GM12878 (cell line): ENCODE measurements at regions not wholly inside any gene's neighbourhood (a gene's known extent, or its start where the extent isn't known, plus 50 kb on each side); places are given as distances from the start of the nearest gene placed in this dataset.

Source experiments
- KLF5 ChIP-seq: fragments of 450-650 bp; IDR thresholded peaks from 2 replicates; pipeline ENCODE4 v1.6.1; 2014; ENCODE audit warnings: mild to moderate bottlenecking; ENCODE audit not compliant: partially characterized antibody
- MAX ChIP-seq: IDR thresholded peaks from 2 replicates; pipeline ENCODE4 v1.6.1; 2012; ENCODE audit warnings: low read depth, low read length, improper control_type of control experiment
- MEF2B ChIP-seq: fragments of 450-650 bp; IDR thresholded peaks from 2 replicates; pipeline ENCODE4 v1.6.1; 2018; ENCODE audit warnings: mild to moderate bottlenecking, moderate library complexity; ENCODE audit not compliant: partially characterized antibody, poor library complexity, severe bottlenecking
- RB1 ChIP-seq: fragments of 450-650 bp; formaldehyde crosslinking; IDR thresholded peaks from 2 replicates; pipeline ENCODE4 v1.6.1; 2017; ENCODE audit warnings: mild to moderate bottlenecking, borderline replicate concordance
- SMAD1 ChIP-seq: fragments of 450-650 bp; IDR thresholded peaks from 2 replicates; pipeline ENCODE4 v1.6.1; 2018; ENCODE audit warnings: mild to moderate bottlenecking, low read depth; ENCODE audit not compliant: partially characterized antibody
- TARDBP ChIP-seq: IDR thresholded peaks from 2 replicates; pipeline ENCODE4 v1.6.1; 2016; ENCODE audit warnings: borderline replicate concordance
- TF ChIP-seq, protein P1 (sequence below): IDR thresholded peaks from 2 replicates; pipeline ENCODE4 v1.6.1; 2011; ENCODE audit warnings: low read depth, mild to moderate bottlenecking, low read length, moderate library complexity, borderline replicate concordance; ENCODE audit errors: extremely low read depth
- TF ChIP-seq, protein P2 (sequence below): fragments of 450-650 bp; IDR thresholded peaks from 2 replicates; pipeline ENCODE4 v1.6.1; 2017; ENCODE audit warnings: mild to moderate bottlenecking, moderate library complexity

DNA sequence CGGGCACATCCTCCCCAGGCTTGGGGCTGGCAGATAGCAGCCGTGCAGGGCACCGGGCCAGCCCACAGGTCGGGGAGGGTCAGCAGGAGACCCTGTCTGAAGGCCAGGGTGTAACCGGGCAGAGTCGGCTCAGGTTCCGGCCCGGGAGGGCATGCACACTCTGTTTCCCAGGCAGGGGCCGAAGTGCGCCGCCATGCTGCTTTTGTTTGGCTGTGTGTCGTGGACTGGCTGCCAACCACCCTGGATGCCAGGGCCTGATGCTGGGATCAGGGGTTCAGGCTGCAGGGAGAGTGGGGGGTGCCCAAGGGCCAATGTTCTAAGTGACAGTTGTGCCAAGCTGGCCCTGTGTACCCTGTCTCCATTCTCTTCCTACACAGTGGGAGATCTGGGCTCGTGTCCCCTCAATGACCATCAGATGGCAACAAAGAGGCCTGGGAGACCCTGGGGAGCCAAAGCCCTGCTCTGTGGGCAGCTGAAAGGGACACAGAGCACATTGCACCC is 120.9 kb upstream of the B3GAT1 start (continued):
- TF ChIP-seq MAX (no peak), SMAD1 (no peak), RB1 (no peak), KLF5 (no peak), MEF2B (no peak), TARDBP (no peak)
- TF ChIP-seq, protein P1, sequence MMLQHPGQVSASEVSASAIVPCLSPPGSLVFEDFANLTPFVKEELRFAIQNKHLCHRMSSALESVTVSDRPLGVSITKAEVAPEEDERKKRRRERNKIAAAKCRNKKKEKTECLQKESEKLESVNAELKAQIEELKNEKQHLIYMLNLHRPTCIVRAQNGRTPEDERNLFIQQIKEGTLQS, result no peak
- TF ChIP-seq, protein P2, sequence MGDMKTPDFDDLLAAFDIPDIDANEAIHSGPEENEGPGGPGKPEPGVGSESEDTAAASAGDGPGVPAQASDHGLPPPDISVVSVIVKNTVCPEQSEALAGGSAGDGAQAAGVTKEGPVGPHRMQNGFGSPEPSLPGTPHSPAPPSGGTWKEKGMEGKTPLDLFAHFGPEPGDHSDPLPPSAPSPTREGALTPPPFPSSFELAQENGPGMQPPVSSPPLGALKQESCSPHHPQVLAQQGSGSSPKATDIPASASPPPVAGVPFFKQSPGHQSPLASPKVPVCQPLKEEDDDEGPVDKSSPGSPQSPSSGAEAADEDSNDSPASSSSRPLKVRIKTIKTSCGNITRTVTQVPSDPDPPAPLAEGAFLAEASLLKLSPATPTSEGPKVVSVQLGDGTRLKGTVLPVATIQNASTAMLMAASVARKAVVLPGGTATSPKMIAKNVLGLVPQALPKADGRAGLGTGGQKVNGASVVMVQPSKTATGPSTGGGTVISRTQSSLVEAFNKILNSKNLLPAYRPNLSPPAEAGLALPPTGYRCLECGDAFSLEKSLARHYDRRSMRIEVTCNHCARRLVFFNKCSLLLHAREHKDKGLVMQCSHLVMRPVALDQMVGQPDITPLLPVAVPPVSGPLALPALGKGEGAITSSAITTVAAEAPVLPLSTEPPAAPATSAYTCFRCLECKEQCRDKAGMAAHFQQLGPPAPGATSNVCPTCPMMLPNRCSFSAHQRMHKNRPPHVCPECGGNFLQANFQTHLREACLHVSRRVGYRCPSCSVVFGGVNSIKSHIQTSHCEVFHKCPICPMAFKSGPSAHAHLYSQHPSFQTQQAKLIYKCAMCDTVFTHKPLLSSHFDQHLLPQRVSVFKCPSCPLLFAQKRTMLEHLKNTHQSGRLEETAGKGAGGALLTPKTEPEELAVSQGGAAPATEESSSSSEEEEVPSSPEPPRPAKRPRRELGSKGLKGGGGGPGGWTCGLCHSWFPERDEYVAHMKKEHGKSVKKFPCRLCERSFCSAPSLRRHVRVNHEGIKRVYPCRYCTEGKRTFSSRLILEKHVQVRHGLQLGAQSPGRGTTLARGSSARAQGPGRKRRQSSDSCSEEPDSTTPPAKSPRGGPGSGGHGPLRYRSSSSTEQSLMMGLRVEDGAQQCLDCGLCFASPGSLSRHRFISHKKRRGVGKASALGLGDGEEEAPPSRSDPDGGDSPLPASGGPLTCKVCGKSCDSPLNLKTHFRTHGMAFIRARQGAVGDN, result no peak
